Nephron (organoid): ENCODE measurements at regions not wholly inside any gene's neighbourhood (a gene's known extent, or its start where the extent isn't known, plus 50 kb on each side); places are given as distances from the start of the nearest gene placed in this dataset.

ENCODE experiments used
- H3K27ac Mint-ChIP-seq, 3 experiments: 2 replicates each; pipeline ENCODE4 v1.8.0; 2020; ENCODE audit warnings: mixed read lengths in 3 of 3, mild to moderate bottlenecking in 2 of 3, moderate library complexity in 1 of 3
- H3K27me3 Mint-ChIP-seq: 2 replicates; pipeline ENCODE4 v1.8.0; 2021; ENCODE audit warnings: low read depth, mild to moderate bottlenecking, moderate library complexity, mixed read lengths
- H3K36me3 Mint-ChIP-seq: 2 replicates; pipeline ENCODE4 v1.8.0; 2020; ENCODE audit warnings: low read depth, mixed read lengths
- H3K4me1 Mint-ChIP-seq: 2 replicates; pipeline ENCODE4 v1.8.0; 2020; ENCODE audit warnings: mixed read lengths
- H3K4me3 Mint-ChIP-seq, 3 experiments: 2 replicates each; pipeline ENCODE4 v1.8.0; 2020; ENCODE audit warnings: mild to moderate bottlenecking in 3 of 3, mixed read lengths in 3 of 3, moderate library complexity in 2 of 3
- H3K9me3 Mint-ChIP-seq: 2 replicates; pipeline ENCODE4 v1.8.0; 2020; ENCODE audit warnings: mixed read lengths
- CTCF ChIP-seq, 3 experiments: fragments of 200-600 bp; sonication (generic); IDR thresholded peaks; one replicate each; pipeline ENCODE4 v1.5.0; 2021; ENCODE audit warnings: antibody characterized with exemption in 3 of 3; ENCODE audit not compliant: unreplicated experiment in 3 of 3

GRCh38 chr5:162512935-162513565 lies 445.5 kb downstream of the GABRG2 start:
- H3K27ac Mint-ChIP-seq = no peak overlapping the region
- H3K9me3 Mint-ChIP-seq = peaks cover 3% of the 10 kb centered on the region
- H3K27me3 Mint-ChIP-seq = no peaks in the 10 kb centered on the region
- no peak overlapping the region for H3K4me3 Mint-ChIP-seq
- no peaks in the 10 kb centered on the region for H3K36me3 Mint-ChIP-seq
- H3K4me1 Mint-ChIP-seq = no peaks in the 10 kb centered on the region
- TF ChIP-seq CTCF (IDR thresholded peaks at IDR 0.05; ENCODE audit: unreplicated experiment in 3 of 3) = no peak

GRCh38 chr5:162514116-162514515 lies 446.5 kb downstream of the GABRG2 start:
- Mint-ChIP-seq H3K9me3 (peaks cover 3% of the 10 kb centered on the region), H3K4me3 (no peak overlapping the region), H3K27me3 (no peaks in the 10 kb centered on the region), H3K4me1 (no peaks in the 10 kb centered on the region), H3K27ac (no peak overlapping the region), H3K36me3 (no peaks in the 10 kb centered on the region)
- no peak for TF ChIP-seq CTCF (IDR thresholded peaks at IDR 0.05; ENCODE audit: unreplicated experiment in 3 of 3)

- Mint-ChIP-seq H3K4me3 (no peak overlapping the region), H3K27me3 (no peaks in the 10 kb centered on the region), H3K9me3 (peaks cover 7% of the 10 kb centered on the region), H3K27ac (no peak overlapping the region), H3K4me1 (no peaks in the 10 kb centered on the region), H3K36me3 (no peaks in the 10 kb centered on the region)
- no peak for TF ChIP-seq CTCF (IDR thresholded peaks at IDR 0.05; ENCODE audit: unreplicated experiment in 3 of 3)
Measured at GRCh38 chr5:162520878-162521277, 453.3 kb downstream of the GABRG2 start.

- Mint-ChIP-seq H3K9me3 (peaks cover 4% of the 10 kb centered on the region), H3K4me1 (no peaks in the 10 kb centered on the region), H3K36me3 (no peaks in the 10 kb centered on the region), H3K27ac (no peak overlapping the region), H3K27me3 (no peaks in the 10 kb centered on the region), H3K4me3 (no peak overlapping the region)
- no peak for TF ChIP-seq CTCF (IDR thresholded peaks at IDR 0.05; ENCODE audit: unreplicated experiment in 3 of 3)
Measured at GRCh38 chr5:162529209-162529608, 461.6 kb downstream of the GABRG2 start.

GRCh38 chr5:162529886-162530285 lies 462.3 kb downstream of the GABRG2 start:
- Mint-ChIP-seq H3K9me3 (no peaks in the 10 kb centered on the region), H3K36me3 (no peaks in the 10 kb centered on the region), H3K4me3 (no peak overlapping the region), H3K27ac (no peak overlapping the region), H3K4me1 (no peaks in the 10 kb centered on the region), H3K27me3 (no peaks in the 10 kb centered on the region)
- no peak for TF ChIP-seq CTCF (IDR thresholded peaks at IDR 0.05; ENCODE audit: unreplicated experiment in 3 of 3)

GRCh38 chr5:162543437-162543836 lies 475.9 kb downstream of the GABRG2 start:
- no peak overlapping the region for H3K27ac Mint-ChIP-seq

More at GRCh38 chr5:162543437-162543836, 475.9 kb downstream of the GABRG2 start:
- Mint-ChIP-seq H3K9me3 (no peaks in the 10 kb centered on the region), H3K36me3 (no peaks in the 10 kb centered on the region), H3K27me3 (no peaks in the 10 kb centered on the region), H3K4me3 (no peak overlapping the region), H3K4me1 (no peaks in the 10 kb centered on the region)
- TF ChIP-seq CTCF (IDR thresholded peaks at IDR 0.05; ENCODE audit: unreplicated experiment in 3 of 3) = no peak
